Cardiac muscle cell (in vitro differentiated cells and primary cell): ENCODE measurements at regions not wholly inside any gene's neighbourhood (a gene's known extent, or its start where the extent isn't known, plus 50 kb on each side); places are given as distances from the start of the nearest gene placed in this dataset.
"Not testable (repeated sequence)": the region's sequence is repeated elsewhere in the genome, so short reads cannot be mapped to it uniquely, and the experiment has no call there.

Experiments used
- DNase-seq, 2 donors: peaks; one replicate each; pipeline versions ENCODE4 v3.0.0 to v3.0.0-alpha.2; 2010 to 2017; ENCODE audit warnings: low read depth in 1 of 2, low spot score in 1 of 2
- H3K27ac ChIP-seq: fragments of 200-600 bp; sonication (generic); 2 replicates; pipeline ENCODE4 v1.5.1; 2016
- H3K27me3 ChIP-seq: fragments of 200-600 bp; sonication (generic); 2 replicates; pipeline ENCODE4 v1.6.0; 2016; ENCODE audit warnings: control low read depth
- H3K36me3 ChIP-seq: fragments of 200-600 bp; sonication (generic); 2 replicates; pipeline ENCODE4 v1.5.1; 2016; ENCODE audit warnings: control low read depth
- H3K4me1 ChIP-seq: fragments of 200-600 bp; sonication (generic); 2 replicates; pipeline ENCODE4 v1.8.1; 2017; ENCODE audit warnings: low read depth, mild to moderate bottlenecking, mixed run types
- H3K4me3 ChIP-seq: fragments of 200-600 bp; sonication (generic); 2 replicates; pipeline ENCODE4 v1.5.1; 2016; ENCODE audit warnings: mild to moderate bottlenecking
- H3K9me3 ChIP-seq: fragments of 200-600 bp; sonication (generic); 2 replicates; pipeline ENCODE4 v1.5.1; 2017; ENCODE audit warnings: low read depth, mild to moderate bottlenecking, control low read depth
- TF ChIP-seq, protein P1 (sequence below): IDR thresholded peaks from 2 replicates; pipeline ENCODE4 v1.5.1; 2012; ENCODE audit warnings: low read depth, mild to moderate bottlenecking, low read length

DNA sequence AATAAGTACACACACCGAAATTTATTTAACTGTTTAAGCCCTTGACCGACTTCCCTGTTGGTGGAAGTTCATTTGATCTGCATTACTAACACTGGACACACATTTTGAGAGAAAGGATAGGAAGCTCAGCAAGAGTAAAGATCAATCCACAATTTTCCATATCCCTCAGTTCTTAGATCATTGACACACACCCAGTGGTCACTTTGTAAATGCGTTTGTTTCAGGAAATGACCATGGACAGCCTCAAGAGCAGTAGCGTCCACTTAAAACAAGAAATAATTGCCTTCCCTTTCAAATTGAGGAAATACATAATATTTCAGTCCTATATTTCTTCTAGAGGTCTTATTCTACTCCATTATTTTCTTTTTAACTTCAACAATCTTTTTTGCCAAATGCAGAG, 511.5 kb upstream of the PTBP2 start:
- H3K27ac ChIP-seq: no peak overlapping the region
- no peak overlapping the region for H3K4me3 ChIP-seq
- H3K9me3 ChIP-seq: no peaks in the 10 kb centered on the region
- no peaks in the 10 kb centered on the region for H3K27me3 ChIP-seq
- DNase-seq: no peak
- H3K4me1 ChIP-seq: no peaks in the 10 kb centered on the region
- TF ChIP-seq, protein P1, sequence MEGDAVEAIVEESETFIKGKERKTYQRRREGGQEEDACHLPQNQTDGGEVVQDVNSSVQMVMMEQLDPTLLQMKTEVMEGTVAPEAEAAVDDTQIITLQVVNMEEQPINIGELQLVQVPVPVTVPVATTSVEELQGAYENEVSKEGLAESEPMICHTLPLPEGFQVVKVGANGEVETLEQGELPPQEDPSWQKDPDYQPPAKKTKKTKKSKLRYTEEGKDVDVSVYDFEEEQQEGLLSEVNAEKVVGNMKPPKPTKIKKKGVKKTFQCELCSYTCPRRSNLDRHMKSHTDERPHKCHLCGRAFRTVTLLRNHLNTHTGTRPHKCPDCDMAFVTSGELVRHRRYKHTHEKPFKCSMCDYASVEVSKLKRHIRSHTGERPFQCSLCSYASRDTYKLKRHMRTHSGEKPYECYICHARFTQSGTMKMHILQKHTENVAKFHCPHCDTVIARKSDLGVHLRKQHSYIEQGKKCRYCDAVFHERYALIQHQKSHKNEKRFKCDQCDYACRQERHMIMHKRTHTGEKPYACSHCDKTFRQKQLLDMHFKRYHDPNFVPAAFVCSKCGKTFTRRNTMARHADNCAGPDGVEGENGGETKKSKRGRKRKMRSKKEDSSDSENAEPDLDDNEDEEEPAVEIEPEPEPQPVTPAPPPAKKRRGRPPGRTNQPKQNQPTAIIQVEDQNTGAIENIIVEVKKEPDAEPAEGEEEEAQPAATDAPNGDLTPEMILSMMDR: no peak
- H3K36me3 ChIP-seq: no peaks in the 10 kb centered on the region

DNA sequence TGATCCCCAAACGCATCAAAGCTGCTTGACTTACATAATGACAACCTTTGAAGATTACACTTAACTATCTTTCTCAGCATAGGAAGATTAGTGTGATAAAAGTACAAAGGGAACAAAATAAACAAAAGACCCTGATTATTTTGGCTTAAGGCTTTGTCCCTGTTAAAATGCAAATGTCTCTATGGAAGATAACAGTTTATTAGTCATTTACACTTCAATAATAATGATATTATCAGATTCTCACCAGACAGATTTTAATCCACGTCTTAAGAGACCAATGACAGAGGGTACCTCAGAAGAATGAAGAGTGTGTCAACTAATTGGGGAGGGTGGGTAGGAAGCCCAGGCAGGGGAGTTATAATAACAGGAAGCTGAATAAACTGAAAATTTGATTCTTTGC, 510.4 kb upstream of the PTBP2 start:
- TF ChIP-seq, protein P1: no peak
- no peaks in the 10 kb centered on the region for H3K36me3 ChIP-seq
- no peaks in the 10 kb centered on the region for H3K9me3 ChIP-seq
- no peak overlapping the region for H3K4me3 ChIP-seq
- no peaks in the 10 kb centered on the region for H3K27me3 ChIP-seq
- no peak overlapping the region for H3K27ac ChIP-seq
- H3K4me1 ChIP-seq: no peaks in the 10 kb centered on the region
- DNase-seq: no peak

DNA sequence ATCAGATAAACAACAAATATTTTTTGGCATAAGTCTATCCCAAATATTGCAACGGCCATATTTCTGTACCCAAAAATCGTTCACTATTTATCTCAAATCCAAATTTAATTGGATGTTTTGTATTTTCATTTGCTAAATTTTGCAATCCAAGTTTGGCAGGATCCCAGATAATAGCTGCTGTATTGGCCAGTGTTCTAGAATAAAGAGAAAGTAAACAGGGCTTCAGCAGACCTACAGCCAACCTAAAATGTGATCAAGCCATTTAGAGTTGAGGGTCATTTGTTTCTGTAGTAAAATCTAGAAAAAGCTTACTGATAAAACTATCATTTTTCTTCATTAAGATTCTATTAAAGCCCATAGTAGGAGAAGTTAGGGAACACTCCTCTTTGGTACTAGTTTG, 506.6 kb upstream of the PTBP2 start:
- DNase-seq: peak in 1 of 2 donors; percentile 42
- Histone ChIP-seq H3K36me3 (no peaks in the 10 kb centered on the region), H3K4me3 (no peak overlapping the region), H3K27me3 (no peaks in the 10 kb centered on the region), H3K4me1 (no peaks in the 10 kb centered on the region), H3K9me3 (no peaks in the 10 kb centered on the region), H3K27ac (no peak overlapping the region)
- TF ChIP-seq, protein P1: no peak

DNA sequence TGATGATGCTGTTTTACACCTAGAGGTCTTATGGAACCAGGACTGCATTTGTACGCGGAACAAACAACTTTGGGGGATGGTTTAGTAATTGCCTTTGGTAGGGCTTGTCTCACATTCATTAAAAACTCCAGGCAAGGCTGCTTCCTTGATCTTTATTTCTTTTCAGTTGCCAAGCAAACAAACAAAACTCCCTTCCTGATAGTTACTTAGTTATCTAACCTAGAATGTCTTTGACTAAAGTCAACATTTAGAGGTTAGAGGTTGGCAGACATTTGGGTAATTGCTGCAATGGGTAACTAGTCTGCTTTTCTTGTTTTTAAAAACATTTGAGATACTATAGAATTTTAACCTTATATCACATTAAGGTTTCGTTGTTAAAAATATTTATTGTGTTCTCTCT, 500.9 kb upstream of the PTBP2 start:
- Histone ChIP-seq H3K4me1 (no peaks in the 10 kb centered on the region), H3K27me3 (no peaks in the 10 kb centered on the region), H3K9me3 (no peaks in the 10 kb centered on the region), H3K27ac (no peak overlapping the region), H3K4me3 (no peak overlapping the region), H3K36me3 (no peaks in the 10 kb centered on the region)
- no peak for DNase-seq
- TF ChIP-seq, protein P1: no peak

DNA sequence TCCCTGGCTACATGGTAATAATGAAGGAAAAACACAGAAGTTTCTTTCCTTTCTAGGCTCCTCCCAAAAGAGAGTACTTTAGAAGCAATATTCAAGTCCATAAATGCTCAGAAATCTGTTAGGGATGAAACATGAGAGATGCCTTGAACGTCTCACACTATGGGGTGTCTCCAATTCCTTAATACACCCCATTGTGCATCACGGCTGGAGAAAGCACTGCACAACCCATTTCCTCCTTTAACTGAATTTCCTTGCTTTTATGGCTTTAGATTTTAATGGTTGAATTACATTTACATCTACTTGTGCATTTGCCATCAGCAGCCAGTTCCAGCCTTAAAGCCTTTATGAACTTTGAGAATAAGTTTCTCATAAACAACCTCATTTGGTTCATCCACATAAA, 498.9 kb upstream of the PTBP2 start:
- H3K27me3 ChIP-seq: no peaks in the 10 kb centered on the region
- H3K4me1 ChIP-seq: no peaks in the 10 kb centered on the region
- DNase-seq: no peak
- no peaks in the 10 kb centered on the region for H3K9me3 ChIP-seq
- H3K27ac ChIP-seq: no peak overlapping the region
- H3K36me3 ChIP-seq: no peaks in the 10 kb centered on the region
- TF ChIP-seq, protein P1: no peak
- no peak overlapping the region for H3K4me3 ChIP-seq

DNA sequence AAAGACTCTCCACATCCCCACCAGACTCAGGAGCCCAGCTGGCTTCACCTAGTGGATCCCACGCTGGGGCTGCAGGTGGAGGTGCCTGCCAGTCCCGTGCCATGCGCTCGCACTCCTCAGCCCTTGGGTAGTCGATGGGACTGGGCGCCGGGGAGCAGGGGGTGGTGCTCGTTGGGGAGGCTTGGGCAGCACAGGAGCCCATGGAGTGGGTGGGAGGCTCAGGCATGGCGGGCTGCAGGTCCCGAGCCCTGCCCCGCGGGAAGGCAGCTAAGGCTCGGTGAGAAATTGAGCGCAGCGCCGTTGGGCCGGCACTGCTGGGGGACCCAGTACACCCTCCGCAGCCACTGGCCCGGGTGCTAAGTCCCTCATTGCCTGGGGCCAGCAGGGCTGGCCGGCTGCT, 497.4 kb upstream of the PTBP2 start:
- H3K27me3 ChIP-seq, H3K4me1 ChIP-seq, H3K27ac ChIP-seq, H3K9me3 ChIP-seq, H3K4me3 ChIP-seq, H3K36me3 ChIP-seq, DNase-seq: not testable (repeated sequence)
